Sigmoid colon (tissue), 6 donors: ENCODE measurements at regions not wholly inside any gene's neighbourhood (a gene's known extent, or its start where the extent isn't known, plus 50 kb on each side); places are given as distances from the start of the nearest gene placed in this dataset.

Experiments used
- DNase-seq: peaks from one replicate; pipeline ENCODE4 v3.0.0-alpha.2; 2019
- H3K27ac ChIP-seq, 4 donors: fragments of 200-600 bp; sonication (generic); one replicate each; pipeline ENCODE4 v1.5.1; 2016 to 2019; ENCODE audit warnings: mild to moderate bottlenecking in 1 of 4
- H3K27me3 ChIP-seq, 3 donors: fragments of 200-600 bp; sonication (generic); one replicate each; pipeline ENCODE4 v1.5.1; 2019; ENCODE audit warnings: mild to moderate bottlenecking in 1 of 3
- H3K36me3 ChIP-seq, 4 donors: fragments of 200-600 bp; sonication (generic); one replicate each; pipeline ENCODE4 v1.5.1; 2016 to 2019
- H3K4me1 ChIP-seq, 4 donors: fragments of 200-600 bp; sonication (generic); one replicate each; pipeline ENCODE4 v1.5.1; 2017 to 2019
- H3K4me3 ChIP-seq, 4 donors: fragments of 200-600 bp; sonication (generic); one replicate each; pipeline ENCODE4 v1.5.1; 2017 to 2019; ENCODE audit warnings: mild to moderate bottlenecking in 2 of 4, moderate library complexity in 1 of 4
- H3K9me3 ChIP-seq, 4 donors: fragments of 200-600 bp in 3 of 4; sonication (generic) in 3 of 4; one replicate each; pipeline versions ENCODE4 v1.5.1 to v1.6.1; 2013 to 2019
- CTCF ChIP-seq, 4 experiments: fragments of 450-650 bp in 3 of 4; fragments of 200-600 bp in 1 of 4; IDR thresholded peaks; one replicate each; pipeline ENCODE4 v1.5.1; 2016 to 2019; ENCODE audit warnings: antibody characterized with exemption in 4 of 4, mild to moderate bottlenecking in 3 of 4, moderate library complexity in 2 of 4
- EP300 ChIP-seq, 4 donors: sonication (generic); formaldehyde crosslinking; IDR thresholded peaks; one replicate each; pipeline ENCODE4 v1.6.1; 2017; ENCODE audit warnings: antibody characterized with exemption in 4 of 4
- POLR2A ChIP-seq, 2 donors: fragments of 450-650 bp; IDR thresholded peaks; one replicate each; pipeline ENCODE4 v1.6.1; 2016; ENCODE audit warnings: antibody characterized with exemption in 2 of 2, mild to moderate bottlenecking in 2 of 2, moderate library complexity in 2 of 2
- POLR2AphosphoS5 ChIP-seq, 4 donors: sonication (generic); formaldehyde crosslinking; IDR thresholded peaks; one replicate each; pipeline ENCODE4 v1.6.1; 2017; ENCODE audit warnings: antibody characterized with exemption in 4 of 4
- WGBS, 2 donors: extraction: QIAGEN DNeasy Blood & Tissue Kit; methylation state at CpG; one replicate each; pipeline ENCODE4 v1.1.7; 2013; 5-methylcytosine and 5-hydroxymethylcytosine counted together
- intact Hi-C: fragments of 100-400 bp; cut with DNase I; formaldehyde crosslinking; loops from one replicate; pipeline ENCODE4 v1.15.1; 2023
- donor health status: healthy with polysubstance abuse.
- donor health status: healthy.

DNA sequence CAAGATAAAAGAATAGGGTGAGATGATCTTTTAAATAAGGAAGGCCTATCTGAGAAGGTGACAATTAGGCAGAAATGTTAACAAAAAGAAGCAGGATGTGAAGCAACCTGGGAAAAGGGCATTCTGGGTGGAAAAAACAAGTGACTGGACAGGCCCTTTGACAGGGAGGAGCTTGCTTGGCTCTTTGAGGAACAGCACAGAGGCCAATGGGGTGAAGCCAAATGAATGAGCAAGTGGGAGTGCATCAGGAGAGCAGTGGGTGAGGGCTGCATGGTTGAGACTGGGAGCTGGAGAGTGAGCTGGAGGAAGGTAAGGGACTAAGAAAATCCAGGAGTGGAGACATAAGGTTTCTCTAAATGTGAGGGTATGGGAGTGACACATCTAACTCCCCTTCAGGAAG lies 126.9 kb downstream of the TDRD15 start:
- TF ChIP-seq CTCF (IDR thresholded peaks at IDR 0.05) = no peak
- no peak for TF ChIP-seq EP300 (IDR thresholded peaks at IDR 0.05)
- no peak for TF ChIP-seq POLR2AphosphoS5 (IDR thresholded peaks at IDR 0.05)
- no peak for TF ChIP-seq POLR2A (IDR thresholded peaks at IDR 0.05)
- Histone ChIP-seq H3K4me3 (no peak overlapping the region), H3K27me3 (no peaks in the 10 kb centered on the region), H3K27ac (no peak overlapping the region), H3K9me3 (no peaks in the 10 kb centered on the region), H3K36me3 (no peaks in the 10 kb centered on the region), H3K4me1 (no peaks in the 10 kb centered on the region)
- intact Hi-C loops = no loop called here
- DNase-seq = no peak

GRCh38 chr2:21251216-21251980 lies 127.6 kb downstream of the TDRD15 start:
- Histone ChIP-seq H3K4me3 (no peak overlapping the region), H3K27me3 (no peaks in the 10 kb centered on the region), H3K4me1 (no peaks in the 10 kb centered on the region), H3K36me3 (no peaks in the 10 kb centered on the region), H3K27ac (no peak overlapping the region), H3K9me3 (no peaks in the 10 kb centered on the region)
- WGBS, 2 donors = 42 to 70% methylated on average over 5 of the region's 5 CpGs
- intact Hi-C loops = no loop called here
- TF ChIP-seq CTCF (IDR thresholded peaks at IDR 0.05) (no peak), POLR2AphosphoS5 (IDR thresholded peaks at IDR 0.05) (no peak), POLR2A (IDR thresholded peaks at IDR 0.05) (no peak), EP300 (IDR thresholded peaks at IDR 0.05) (no peak)
- no peak for DNase-seq

- 87 to 88% methylated on average over 3 of the region's 3 CpGs for WGBS, 2 donors
- Histone ChIP-seq H3K4me3 (no peak overlapping the region), H3K36me3 (no peaks in the 10 kb centered on the region), H3K4me1 (no peaks in the 10 kb centered on the region), H3K9me3 (no peaks in the 10 kb centered on the region), H3K27me3 (no peaks in the 10 kb centered on the region), H3K27ac (no peak overlapping the region)
- TF ChIP-seq EP300 (IDR thresholded peaks at IDR 0.05) (no peak), CTCF (IDR thresholded peaks at IDR 0.05) (no peak)
- intact Hi-C loops = no loop called here
- no peak for DNase-seq
These were observed 129.7 kb downstream of the TDRD15 start for GRCh38 chr2:21253311-21254027.

- TF ChIP-seq POLR2A (IDR thresholded peaks at IDR 0.05) (no peak), POLR2AphosphoS5 (IDR thresholded peaks at IDR 0.05) (no peak), CTCF (IDR thresholded peaks at IDR 0.05) (no peak), EP300 (IDR thresholded peaks at IDR 0.05) (no peak)
- WGBS, 2 donors = 91 to 93% methylated on average over 6 of the region's 6 CpGs
- H3K4me3 ChIP-seq = no peak overlapping the region
- H3K27me3 ChIP-seq = no peaks in the 10 kb centered on the region
- no peak for DNase-seq
- no peak overlapping the region for H3K27ac ChIP-seq
- no peaks in the 10 kb centered on the region for H3K9me3 ChIP-seq
- no peaks in the 10 kb centered on the region for H3K36me3 ChIP-seq
- intact Hi-C loops = no loop called here
- no peaks in the 10 kb centered on the region for H3K4me1 ChIP-seq
These were observed 130.6 kb downstream of the TDRD15 start for GRCh38 chr2:21254170-21254965.
